Prostate gland (tissue), 2 donors: ENCODE measurements at regions not wholly inside any gene's neighbourhood (a gene's known extent, or its start where the extent isn't known, plus 50 kb on each side); places are given as distances from the start of the nearest gene placed in this dataset.

Source experiments
- CTCF ChIP-seq, 4 experiments: fragments of 200-600 bp in 2 of 4; fragments of 450-650 bp in 2 of 4; sonication (generic) in 2 of 4; IDR thresholded peaks; 1 replicate in 3 of 4; 2 replicates in 1 of 4; pipeline ENCODE4 v1.5.1; 2016 to 2019; ENCODE audit warnings: antibody characterized with exemption in 4 of 4, mild to moderate bottlenecking in 2 of 4, moderate library complexity in 2 of 4
- POLR2A ChIP-seq: fragments of 450-650 bp; IDR thresholded peaks from one replicate; pipeline ENCODE4 v1.6.1; 2016; ENCODE audit warnings: antibody characterized with exemption, mild to moderate bottlenecking
- POLR2AphosphoS5 ChIP-seq: sonication (generic); formaldehyde crosslinking; IDR thresholded peaks from one replicate; pipeline ENCODE4 v1.6.1; 2017; ENCODE audit warnings: antibody characterized with exemption

- TF ChIP-seq POLR2A (no peak), CTCF (IDR thresholded peaks at IDR 0.05) (no peak), POLR2AphosphoS5 (no peak)
Observed at GRCh38 chr22:48376936-48377712, 1450.5 kb downstream of the BRD1 start.
